CD4-positive, CD25-positive, alpha-beta regulatory T cell (primary cell): ENCODE measurements at regions not wholly inside any gene's neighbourhood (a gene's known extent, or its start where the extent isn't known, plus 50 kb on each side); places are given as distances from the start of the nearest gene placed in this dataset.

ENCODE experiments used
- ATAC-seq, 2 donors: fragments of 150-1000 bp; cut with Tn5 transposase; one replicate each; pipeline ENCODE4 v1.10.0; 2021; ENCODE audit warnings: low read depth in 2 of 2, moderate number of reproducible peaks in 2 of 2, moderate library complexity in 1 of 2
- DNase-seq, 3 donors: peaks; one replicate each; pipeline versions ENCODE4 v3.0.0 to v3.0.0-alpha.2; 2012 to 2022; ENCODE audit warnings: mixed read lengths in 1 of 3
- H3K27ac ChIP-seq: one replicate; pipeline ENCODE4 v1.7.0; 2013; ENCODE audit warnings: mild to moderate bottlenecking, low read length; ENCODE audit not compliant: insufficient read depth, poor library complexity, severe bottlenecking
- H3K27me3 ChIP-seq: one replicate; pipeline ENCODE4 v1.7.0; 2013; ENCODE audit warnings: low read length; ENCODE audit not compliant: control insufficient read depth, insufficient read depth
- H3K36me3 ChIP-seq: one replicate; pipeline ENCODE4 v1.7.0; 2013; ENCODE audit warnings: mild to moderate bottlenecking, low read length, moderate library complexity; ENCODE audit not compliant: control insufficient read depth, insufficient read depth
- H3K4me1 ChIP-seq: 2 replicates; pipeline ENCODE4 v1.7.0; 2013; ENCODE audit warnings: mild to moderate bottlenecking, low read length; ENCODE audit not compliant: insufficient read depth, control insufficient read depth, poor library complexity, severe bottlenecking
- H3K4me3 ChIP-seq: one replicate; pipeline ENCODE4 v1.7.0; 2013; ENCODE audit warnings: low read depth, mild to moderate bottlenecking, low read length, moderate library complexity
- H3K9me3 ChIP-seq, 2 experiments: 1 replicate in 1 of 2; 2 replicates in 1 of 2; pipeline ENCODE4 v1.7.0; 2013; ENCODE audit warnings: low read length in 2 of 2, mild to moderate bottlenecking in 1 of 2, moderate library complexity in 1 of 2; ENCODE audit not compliant: control insufficient read depth in 2 of 2
- H3K27ac Mint-ChIP-seq, 3 donors: one replicate each; pipeline ENCODE4 v1.8.0; 2020 to 2022; ENCODE audit warnings: mild to moderate bottlenecking in 3 of 3, mixed read lengths in 3 of 3, moderate library complexity in 2 of 3
- H3K27me3 Mint-ChIP-seq: one replicate; pipeline ENCODE4 v1.8.0; 2022; ENCODE audit warnings: mild to moderate bottlenecking, mixed read lengths
- H3K36me3 Mint-ChIP-seq: one replicate; pipeline ENCODE4 v1.8.0; 2020; ENCODE audit warnings: mixed read lengths
- H3K4me1 Mint-ChIP-seq, 4 donors: one replicate each; pipeline ENCODE4 v1.8.0; 2020 to 2022; ENCODE audit warnings: mixed read lengths in 4 of 4, mild to moderate bottlenecking in 1 of 4
- H3K4me3 Mint-ChIP-seq, 4 donors: one replicate each; pipeline ENCODE4 v1.8.0; 2020 to 2022; ENCODE audit warnings: mild to moderate bottlenecking in 4 of 4, mixed read lengths in 4 of 4, moderate library complexity in 3 of 4
- H3K9me3 Mint-ChIP-seq, 7 donors: one replicate each; pipeline ENCODE4 v1.8.0; 2020 to 2022; ENCODE audit warnings: mixed read lengths in 7 of 7, mild to moderate bottlenecking in 3 of 7, moderate library complexity in 2 of 7

DNA sequence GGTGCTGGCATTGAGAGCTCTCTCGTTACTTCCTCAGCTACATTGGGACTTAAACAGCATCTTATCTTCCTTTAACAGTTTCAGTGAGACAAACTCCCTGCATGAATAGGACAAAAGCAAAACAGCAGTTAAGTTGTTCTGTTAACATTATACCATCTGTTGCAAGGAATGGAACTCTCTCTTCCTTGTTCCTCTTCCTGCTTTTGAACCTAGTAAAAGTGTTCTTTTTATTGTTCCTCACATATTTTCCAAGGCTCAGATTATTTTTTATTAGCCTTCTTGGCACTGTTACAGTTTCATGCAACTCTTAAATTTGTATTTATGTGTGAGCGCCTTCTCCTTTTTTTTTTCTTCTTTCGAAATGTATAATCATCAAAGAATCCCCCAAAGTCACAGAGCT, 202.6 kb upstream of the UFM1 start:
- Mint-ChIP-seq H3K9me3 (peaks cover 0 to 24% (median 9%) of the 10 kb centered on the region in 7 donors), H3K36me3 (no peaks in the 10 kb centered on the region), H3K27me3 (no peaks in the 10 kb centered on the region), H3K27ac (no peak overlapping the region), H3K4me1 (no peaks in the 10 kb centered on the region), H3K4me3 (no peak overlapping the region)
- H3K4me1 ChIP-seq = no peaks in the 10 kb centered on the region
- H3K27ac ChIP-seq = no peak overlapping the region
- no peaks in the 10 kb centered on the region for H3K27me3 ChIP-seq
- H3K9me3 ChIP-seq = peaks cover 3 to 9% of the 10 kb centered on the region in 2 experiments
- no peaks in the 10 kb centered on the region for H3K36me3 ChIP-seq
- H3K4me3 ChIP-seq = no peak overlapping the region
- no peak for ATAC-seq
- no peak for DNase-seq

DNA sequence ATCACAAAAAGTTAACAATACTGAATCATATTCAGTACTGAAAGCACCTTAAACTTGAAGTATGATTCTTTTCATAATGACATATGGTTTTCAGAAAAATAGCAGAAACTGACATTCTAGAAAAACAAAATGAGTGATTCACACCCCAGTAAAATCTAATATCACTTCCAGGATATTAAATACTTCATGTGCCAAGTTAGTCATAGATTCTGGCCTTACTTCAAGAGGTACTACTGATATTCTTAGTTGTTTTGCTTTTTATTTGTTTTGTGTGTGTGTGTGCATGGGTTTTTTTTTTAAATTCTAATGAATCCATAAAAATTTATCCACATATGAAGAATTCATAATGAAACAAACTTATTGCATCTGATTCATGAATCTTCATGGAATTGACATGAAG, 207.9 kb upstream of the UFM1 start:
- no peaks in the 10 kb centered on the region for H3K27me3 ChIP-seq
- H3K9me3 Mint-ChIP-seq = peaks cover 0 to 9% (median 4%) of the 10 kb centered on the region in 7 donors
- H3K4me3 Mint-ChIP-seq = no peak overlapping the region
- H3K4me1 ChIP-seq = no peaks in the 10 kb centered on the region
- DNase-seq = no peak
- peaks cover 2 to 6% of the 10 kb centered on the region in 2 experiments for H3K9me3 ChIP-seq
- no peaks in the 10 kb centered on the region for H3K36me3 Mint-ChIP-seq
- no peaks in the 10 kb centered on the region for H3K27me3 Mint-ChIP-seq
- H3K27ac Mint-ChIP-seq = no peak overlapping the region
- no peak overlapping the region for H3K4me3 ChIP-seq
- H3K27ac ChIP-seq = no peak overlapping the region
- H3K4me1 Mint-ChIP-seq = no peaks in the 10 kb centered on the region
- no peak for ATAC-seq
- H3K36me3 ChIP-seq = no peaks in the 10 kb centered on the region

DNA sequence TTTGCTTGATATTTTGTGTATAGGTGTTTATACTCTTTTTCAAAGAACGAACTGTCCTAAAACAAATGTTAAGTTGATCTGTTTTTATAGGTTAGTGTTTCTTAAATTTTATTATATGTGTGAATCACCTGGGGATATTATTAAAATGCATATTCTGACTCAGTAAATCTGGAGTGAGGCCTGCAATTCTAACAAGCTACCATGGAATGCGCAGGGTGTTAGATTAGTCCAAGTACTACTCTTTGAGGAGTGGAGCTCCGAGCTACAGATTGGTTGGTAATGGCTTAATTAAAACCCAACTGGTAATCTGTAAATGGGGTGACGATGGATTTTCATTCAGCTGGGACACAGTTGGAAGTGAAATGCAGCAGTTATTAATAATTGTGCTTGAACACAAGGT, 214.1 kb upstream of the UFM1 start:
- Histone ChIP-seq H3K27me3 (no peaks in the 10 kb centered on the region), H3K27ac (no peak overlapping the region), H3K9me3 (no peaks in the 10 kb centered on the region), H3K4me3 (no peak overlapping the region), H3K36me3 (no peaks in the 10 kb centered on the region), H3K4me1 (no peaks in the 10 kb centered on the region)
- Mint-ChIP-seq H3K36me3 (no peaks in the 10 kb centered on the region), H3K4me3 (no peak overlapping the region), H3K27ac (no peak overlapping the region), H3K4me1 (no peaks in the 10 kb centered on the region), H3K27me3 (no peaks in the 10 kb centered on the region), H3K9me3 (peaks cover 3 to 21% (median 5%) of the 10 kb centered on the region in 7 donors)
- ATAC-seq (no peak), DNase-seq (no peak)

DNA sequence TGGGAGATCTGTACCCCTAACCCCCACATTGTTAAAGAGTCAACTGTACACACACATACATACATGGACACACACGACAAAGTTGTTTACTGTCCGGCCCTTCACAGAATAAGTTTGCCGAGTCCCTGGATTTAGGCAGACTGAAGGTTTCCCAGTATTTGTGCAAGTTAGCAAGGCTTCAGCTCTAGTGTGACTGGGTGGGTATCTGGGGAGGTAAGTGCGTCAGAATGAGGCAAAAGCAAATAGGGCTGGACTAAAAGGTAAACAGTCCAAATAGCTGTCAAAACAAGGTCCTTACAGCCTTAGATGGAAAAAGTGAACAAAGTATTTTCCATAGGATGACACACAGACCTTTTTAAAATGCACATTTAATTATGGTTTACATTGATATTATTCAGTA, 228.4 kb upstream of the UFM1 start:
- Histone ChIP-seq H3K27ac (no peak overlapping the region), H3K4me1 (no peaks in the 10 kb centered on the region), H3K4me3 (no peak overlapping the region), H3K27me3 (no peaks in the 10 kb centered on the region), H3K9me3 (no peaks in the 10 kb centered on the region), H3K36me3 (no peaks in the 10 kb centered on the region)
- Mint-ChIP-seq H3K27ac (no peak overlapping the region), H3K36me3 (no peaks in the 10 kb centered on the region), H3K27me3 (no peaks in the 10 kb centered on the region), H3K4me1 (no peaks in the 10 kb centered on the region), H3K9me3 (peaks cover 0 to 14% (median 5%) of the 10 kb centered on the region in 7 donors), H3K4me3 (no peak overlapping the region)
- ATAC-seq (no peak), DNase-seq (no peak)

DNA sequence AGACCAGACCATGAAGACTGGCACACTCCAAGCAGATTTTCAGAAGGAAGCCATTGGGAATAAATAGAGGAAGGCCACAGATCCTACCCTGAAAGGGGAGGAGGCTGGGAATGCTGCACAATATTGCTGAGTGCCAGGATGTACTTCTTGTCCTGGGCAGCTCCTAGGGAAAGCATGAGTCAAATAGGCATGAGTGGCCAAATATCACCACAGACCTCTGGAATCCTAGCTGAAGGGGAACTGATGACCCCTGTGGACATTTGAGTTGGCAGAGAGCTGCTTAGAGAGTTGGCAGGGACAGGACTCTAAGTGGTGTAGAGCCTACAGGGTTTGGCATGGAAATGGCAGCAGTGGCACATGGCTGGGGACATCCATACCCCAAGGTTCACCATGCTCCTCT, 234.3 kb upstream of the TRPC4 start:
- no peak overlapping the region for H3K27ac ChIP-seq
- H3K9me3 ChIP-seq = no peaks in the 10 kb centered on the region
- no peaks in the 10 kb centered on the region for H3K27me3 ChIP-seq
- no peak for ATAC-seq
- no peaks in the 10 kb centered on the region for H3K36me3 ChIP-seq
- Mint-ChIP-seq H3K4me3 (no peak overlapping the region), H3K4me1 (no peaks in the 10 kb centered on the region), H3K27ac (no peak overlapping the region), H3K36me3 (no peaks in the 10 kb centered on the region), H3K27me3 (no peaks in the 10 kb centered on the region), H3K9me3 (peaks cover 0 to 23% (median 9%) of the 10 kb centered on the region in 7 donors)
- no peak for DNase-seq
- no peaks in the 10 kb centered on the region for H3K4me1 ChIP-seq
- H3K4me3 ChIP-seq = no peak overlapping the region

DNA sequence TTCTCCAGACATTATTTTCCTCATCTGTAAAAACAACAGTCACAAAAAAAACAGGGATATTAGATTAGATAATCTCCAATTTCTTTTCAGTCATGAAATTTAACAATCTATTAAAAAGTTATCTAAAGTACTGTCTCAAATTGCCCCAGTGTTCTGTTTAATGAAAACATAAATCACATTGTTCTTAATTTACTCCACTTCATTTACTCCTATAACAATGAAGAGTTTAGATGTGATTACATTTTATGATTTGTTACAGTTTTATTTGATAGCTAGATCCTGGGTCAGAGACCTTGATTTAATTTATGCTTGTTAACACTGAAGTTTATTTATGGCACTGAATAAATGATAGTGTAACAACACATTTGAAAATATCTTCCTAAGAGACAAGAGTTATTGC, 230.2 kb upstream of the TRPC4 start:
- ATAC-seq (no peak), DNase-seq (no peak)
- Mint-ChIP-seq H3K27ac (no peak overlapping the region), H3K4me3 (no peak overlapping the region), H3K36me3 (no peaks in the 10 kb centered on the region), H3K27me3 (no peaks in the 10 kb centered on the region), H3K9me3 (peaks cover 0 to 5% (median 2%) of the 10 kb centered on the region in 7 donors), H3K4me1 (no peaks in the 10 kb centered on the region)
- no peaks in the 10 kb centered on the region for H3K4me1 ChIP-seq
- no peak overlapping the region for H3K27ac ChIP-seq
- H3K27me3 ChIP-seq = no peaks in the 10 kb centered on the region
- no peak overlapping the region for H3K4me3 ChIP-seq
- no peaks in the 10 kb centered on the region for H3K36me3 ChIP-seq
- H3K9me3 ChIP-seq = no peaks in the 10 kb centered on the region

DNA sequence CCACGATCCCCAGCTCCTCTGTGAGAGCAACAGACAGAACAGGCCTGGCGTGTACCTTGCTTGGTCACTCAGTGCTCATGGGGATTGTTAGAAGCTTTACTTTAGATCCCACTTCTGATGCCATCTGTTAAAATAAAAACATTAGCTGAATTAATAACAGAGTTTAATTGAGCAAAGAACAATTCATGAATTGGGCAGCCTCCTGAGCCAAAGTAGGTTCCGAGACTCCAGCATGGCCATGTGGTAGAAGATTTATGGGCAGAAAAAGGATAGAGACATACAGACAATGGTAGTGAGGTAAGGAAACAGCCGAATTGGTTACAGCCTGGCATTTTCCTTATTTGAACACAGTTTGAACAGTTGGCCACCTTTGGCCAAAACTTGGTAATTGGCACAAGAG, 223.9 kb upstream of the TRPC4 start:
- Mint-ChIP-seq H3K27ac (no peak overlapping the region), H3K4me1 (no peaks in the 10 kb centered on the region), H3K27me3 (no peaks in the 10 kb centered on the region), H3K36me3 (no peaks in the 10 kb centered on the region), H3K9me3 (peaks cover 0 to 14% (median 1%) of the 10 kb centered on the region in 7 donors), H3K4me3 (no peak overlapping the region)
- Histone ChIP-seq H3K27me3 (no peaks in the 10 kb centered on the region), H3K4me1 (no peaks in the 10 kb centered on the region), H3K36me3 (no peaks in the 10 kb centered on the region), H3K27ac (no peak overlapping the region), H3K4me3 (no peak overlapping the region), H3K9me3 (no peaks in the 10 kb centered on the region)
- ATAC-seq (no peak), DNase-seq (no peak)

DNA sequence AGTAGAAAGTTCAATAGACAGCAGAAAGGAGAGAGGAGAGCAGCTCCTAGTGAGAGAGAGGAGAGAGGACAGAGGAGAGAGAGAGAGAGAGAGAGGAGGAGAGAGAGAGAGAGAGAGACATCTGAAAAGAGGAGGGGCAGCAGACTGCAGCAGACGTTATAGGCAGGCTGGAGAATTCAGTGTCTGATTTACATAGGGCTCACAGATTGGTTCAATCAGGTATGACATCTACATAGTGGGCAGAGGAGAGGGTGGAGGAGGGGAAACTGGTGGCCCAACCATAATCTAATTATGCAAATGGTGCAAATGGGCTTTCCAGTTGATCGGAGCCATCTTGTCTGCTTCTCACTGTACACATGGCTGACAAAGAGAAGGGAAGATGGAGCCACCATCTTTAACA, 221.3 kb upstream of the TRPC4 start:
- ATAC-seq = no peak
- Histone ChIP-seq H3K4me1 (no peaks in the 10 kb centered on the region), H3K4me3 (no peak overlapping the region), H3K9me3 (peaks cover 0 to 10% of the 10 kb centered on the region in 2 experiments), H3K36me3 (no peaks in the 10 kb centered on the region), H3K27ac (no peak overlapping the region), H3K27me3 (no peaks in the 10 kb centered on the region)
- no peak for DNase-seq
- Mint-ChIP-seq H3K9me3 (peaks cover 0 to 14% (median 3%) of the 10 kb centered on the region in 7 donors), H3K4me1 (no peaks in the 10 kb centered on the region), H3K36me3 (no peaks in the 10 kb centered on the region), H3K27ac (no peak overlapping the region), H3K27me3 (no peaks in the 10 kb centered on the region), H3K4me3 (no peak overlapping the region)
